ENCODE measurements at regions not wholly inside any gene's neighbourhood (a gene's known extent, or its start where the extent isn't known, plus 50 kb on each side); places are given as distances from the start of the nearest gene placed in this dataset.
"Not testable (repeated sequence)": the region's sequence is repeated elsewhere in the genome, so short reads cannot be mapped to it uniquely, and the experiment has no call there.

DNA sequence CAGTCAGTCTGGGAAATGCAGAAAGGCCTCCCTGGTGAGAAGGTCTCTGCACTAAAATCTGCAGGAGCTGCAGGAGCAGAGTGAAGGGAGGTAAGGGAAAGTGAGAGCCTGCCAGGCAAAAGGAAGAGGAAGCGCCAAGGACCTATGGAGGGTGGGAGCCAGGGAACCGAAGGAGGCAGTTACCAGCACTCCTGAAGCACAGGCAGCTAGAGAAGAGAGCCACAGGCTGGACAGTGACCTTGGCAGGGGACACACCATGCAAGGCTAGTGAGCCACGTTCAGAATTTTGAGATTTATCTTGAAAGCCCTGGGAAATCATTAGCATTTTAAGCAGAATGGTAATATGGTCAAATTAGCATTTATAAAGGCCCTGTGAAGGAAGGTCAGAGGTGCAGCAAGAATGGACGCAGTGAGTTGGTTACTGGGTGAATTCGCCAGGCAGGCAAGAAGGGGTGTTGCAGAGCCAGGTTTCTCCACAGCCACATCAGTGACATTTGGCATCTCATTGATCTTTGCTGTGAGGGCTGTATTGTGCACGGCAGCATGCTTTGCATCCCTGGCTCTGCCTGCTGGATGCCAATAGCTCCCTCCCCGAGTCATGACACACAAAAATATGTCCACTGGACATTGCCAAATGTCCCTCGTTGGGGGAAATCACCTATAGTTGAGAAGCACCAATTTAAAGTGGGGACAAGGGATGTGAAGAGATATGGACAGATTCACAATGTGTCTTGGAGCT is 54.7 kb upstream of the LANCL2 start:
- H3K4me3 ChIP-seq (ENCODE audit: low read depth, low read length) = no peak overlapping the region

DNA sequence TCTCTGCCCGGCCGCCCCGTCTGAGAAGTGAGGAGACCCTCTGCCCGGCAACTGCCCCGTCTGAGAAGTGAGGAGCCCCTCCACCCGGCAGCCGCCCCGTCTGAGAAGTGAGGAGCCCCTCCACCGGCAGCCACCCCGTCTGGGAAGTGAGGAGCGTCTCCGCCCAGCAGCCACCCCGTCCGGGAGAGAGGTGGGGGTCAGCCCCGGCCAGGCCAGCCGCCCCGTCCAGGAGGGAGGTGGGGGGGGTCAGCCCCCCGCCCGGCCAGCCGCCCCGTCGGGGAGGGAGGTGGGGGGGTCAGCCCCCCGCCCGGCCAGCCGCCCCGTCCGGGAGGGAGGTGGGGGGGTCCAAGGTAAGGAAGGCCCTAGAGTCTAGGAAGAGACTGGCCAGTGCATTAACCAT is 53.2 kb upstream of the LANCL2 start:
- not testable (repeated sequence) for H3K27me3 ChIP-seq (ENCODE audit: insufficient read depth, low read depth, severe bottlenecking); H3K9me3 ChIP-seq (ENCODE audit: severe bottlenecking); H3K27ac ChIP-seq; H3K4me3 ChIP-seq (ENCODE audit: low read depth, low read length); DNase-seq; H3K36me3 ChIP-seq

More for the DNA sequence above, 54.7 kb upstream of the LANCL2 start:
- no peaks in the 10 kb centered on the region for H3K36me3 ChIP-seq
- no peaks in the 10 kb centered on the region for H3K27me3 ChIP-seq (ENCODE audit: insufficient read depth, low read depth, severe bottlenecking)
- TF ChIP-seq, protein P1, sequence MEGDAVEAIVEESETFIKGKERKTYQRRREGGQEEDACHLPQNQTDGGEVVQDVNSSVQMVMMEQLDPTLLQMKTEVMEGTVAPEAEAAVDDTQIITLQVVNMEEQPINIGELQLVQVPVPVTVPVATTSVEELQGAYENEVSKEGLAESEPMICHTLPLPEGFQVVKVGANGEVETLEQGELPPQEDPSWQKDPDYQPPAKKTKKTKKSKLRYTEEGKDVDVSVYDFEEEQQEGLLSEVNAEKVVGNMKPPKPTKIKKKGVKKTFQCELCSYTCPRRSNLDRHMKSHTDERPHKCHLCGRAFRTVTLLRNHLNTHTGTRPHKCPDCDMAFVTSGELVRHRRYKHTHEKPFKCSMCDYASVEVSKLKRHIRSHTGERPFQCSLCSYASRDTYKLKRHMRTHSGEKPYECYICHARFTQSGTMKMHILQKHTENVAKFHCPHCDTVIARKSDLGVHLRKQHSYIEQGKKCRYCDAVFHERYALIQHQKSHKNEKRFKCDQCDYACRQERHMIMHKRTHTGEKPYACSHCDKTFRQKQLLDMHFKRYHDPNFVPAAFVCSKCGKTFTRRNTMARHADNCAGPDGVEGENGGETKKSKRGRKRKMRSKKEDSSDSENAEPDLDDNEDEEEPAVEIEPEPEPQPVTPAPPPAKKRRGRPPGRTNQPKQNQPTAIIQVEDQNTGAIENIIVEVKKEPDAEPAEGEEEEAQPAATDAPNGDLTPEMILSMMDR (IDR thresholded peaks at IDR 0.05; ENCODE audit: low read depth, low read length) = no peak
- H3K9me3 ChIP-seq (ENCODE audit: severe bottlenecking) = no peaks in the 10 kb centered on the region
- no peak for DNase-seq
- H3K27ac ChIP-seq = no peak overlapping the region

DNA sequence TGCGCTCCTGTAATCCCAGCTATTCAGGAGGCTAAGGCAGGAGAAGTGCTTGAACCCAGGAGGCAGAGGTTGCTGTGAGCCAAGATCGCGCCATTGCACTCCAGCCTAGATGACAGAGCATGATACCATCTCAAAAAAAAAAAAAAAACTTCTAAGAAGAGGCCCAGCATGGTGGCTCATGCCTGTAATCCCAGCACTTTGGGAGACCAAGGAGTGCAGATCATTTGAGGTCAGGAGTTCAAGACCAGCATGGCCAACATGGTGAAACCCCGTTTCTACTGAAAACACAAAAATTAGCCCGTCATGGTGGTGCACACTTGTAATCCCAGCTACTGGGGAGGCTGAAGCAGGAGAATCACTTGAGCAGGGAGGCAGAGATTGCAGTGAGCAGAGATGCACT is 51.5 kb upstream of the LANCL2 start:
- not testable (repeated sequence) for H3K27ac ChIP-seq; H3K36me3 ChIP-seq; H3K4me3 ChIP-seq (ENCODE audit: low read depth, low read length); H3K9me3 ChIP-seq (ENCODE audit: severe bottlenecking); H3K27me3 ChIP-seq (ENCODE audit: insufficient read depth, low read depth, severe bottlenecking); DNase-seq

DNA sequence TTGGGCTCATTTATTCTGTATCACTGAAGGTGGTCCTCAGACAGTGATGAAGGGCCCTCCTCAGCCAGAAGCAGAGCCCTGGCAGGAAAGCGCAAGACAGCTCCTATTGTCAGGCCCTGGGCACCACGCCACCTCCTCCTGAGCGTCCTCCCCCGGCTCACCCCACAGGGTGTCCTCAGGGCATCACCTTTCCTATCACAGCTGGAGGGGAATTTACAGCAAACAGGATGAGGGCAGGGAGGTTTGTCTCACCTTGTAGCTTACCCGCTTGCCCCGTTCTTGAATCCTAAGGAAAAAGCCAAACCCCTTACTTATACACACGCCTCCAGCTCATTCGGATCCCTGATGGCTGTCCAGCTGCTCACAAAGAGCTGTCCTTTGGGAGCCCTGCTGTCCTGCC is 50.2 kb upstream of the LANCL2 start:
- H3K27ac ChIP-seq = no peak overlapping the region
- TF ChIP-seq, protein P1 (IDR thresholded peaks at IDR 0.05; ENCODE audit: low read depth, low read length) = no peak

More for the DNA sequence above, 50.2 kb upstream of the LANCL2 start:
- Histone ChIP-seq H3K4me3 (ENCODE audit: low read depth, low read length) (no peak overlapping the region), H3K27me3 (ENCODE audit: insufficient read depth, low read depth, severe bottlenecking) (no peaks in the 10 kb centered on the region), H3K9me3 (ENCODE audit: severe bottlenecking) (no peaks in the 10 kb centered on the region), H3K36me3 (no peaks in the 10 kb centered on the region)
- no peak for DNase-seq
